GM12878 (cell line): ENCODE measurements at regions not wholly inside any gene's neighbourhood (a gene's known extent, or its start where the extent isn't known, plus 50 kb on each side); places are given as distances from the start of the nearest gene placed in this dataset.

Experiments used
- ATAC-seq: fragments of 200-7000 bp; cut with Tn5 transposase; 3 replicates; pipeline ENCODE4 v1.9.1; 2020; ENCODE audit warnings: mild to moderate bottlenecking, moderate library complexity
- BruUV-seq: library from RNA; stranded (reverse); fragments of 400-500 nt; replicated peaks from 2 replicates; lab custom pipeline; 2021; lab: Mats Ljungman, UMichigan
- CTCF ChIA-PET: fragments of 300-600 bp; sonication (Branson Sonifier 250); formaldehyde crosslinking; extraction: SDS; loops from one replicate; lab custom pipeline; 2021; ENCODE audit warnings: inconsistent platforms; lab: Yijun Ruan, JAX
- POLR2A ChIA-PET: fragments of 350-600 bp; formaldehyde crosslinking; extraction: SDS; loops from one replicate; lab custom pipeline; 2021; ENCODE audit warnings: inconsistent platforms; lab: Charles Lee
- RAD21 ChIA-PET: fragments of 300-600 bp; sonication (Branson Sonifier 250); formaldehyde crosslinking; loops from one replicate; lab custom pipeline; 2023; ENCODE audit warnings: antibody characterized with exemption; ENCODE audit not compliant: unreplicated experiment; lab: Charles Lee
- SMC1A ChIA-PET: fragments of 300-600 bp; sonication (Branson Sonifier 250); formaldehyde crosslinking; loops from one replicate; lab custom pipeline; 2023; ENCODE audit not compliant: unreplicated experiment, uncharacterized antibody; lab: Charles Lee
- DNase-seq: peaks from one replicate; pipeline ENCODE4 v3.0.0-alpha.2; 2011; ENCODE audit warnings: low read depth, low spot score
- FAIRE-seq: peaks from 3 replicates; lab custom pipeline; 2011; peaks lifted over from hg19 to GRCh38; lab: Jason Lieb, UNC
- H2AFZ ChIP-seq: 2 replicates; pipeline ENCODE4 v1.6.0; 2011; ENCODE audit warnings: low read depth, low read length, control low read depth; ENCODE audit not compliant: control insufficient read depth
- H3K27ac ChIP-seq: 2 replicates; pipeline ENCODE4 v1.5.1; 2011; ENCODE audit warnings: control low read depth; ENCODE audit not compliant: control insufficient read depth, insufficient read depth
- H3K27me3 ChIP-seq, 2 experiments: replicated peaks in 1 of 2; 2 replicates each; pipeline versions ENCODE4 v1.6.0 to v1.6.1; 2011; ENCODE audit warnings: low read length in 1 of 2; ENCODE audit not compliant: control insufficient read depth in 2 of 2, insufficient read depth in 2 of 2
- H3K36me3 ChIP-seq, 2 experiments: 2 replicates each; pipeline ENCODE4 v1.5.1; 2011; ENCODE audit warnings: low read length in 1 of 2; ENCODE audit not compliant: control insufficient read depth in 2 of 2, insufficient read depth in 2 of 2
- H3K4me1 ChIP-seq: 2 replicates; pipeline ENCODE4 v1.6.1; 2011; ENCODE audit warnings: mild to moderate bottlenecking, low read length, moderate library complexity, mixed read lengths; ENCODE audit not compliant: control insufficient read depth, insufficient read depth
- H3K4me2 ChIP-seq: 2 replicates; pipeline ENCODE4 v1.6.0; 2011; ENCODE audit warnings: control low read depth; ENCODE audit not compliant: control insufficient read depth, insufficient read depth
- H3K4me3 ChIP-seq: fragments of 200-600 bp; sonication (generic); 2 replicates; pipeline ENCODE4 v1.5.1; 2016
- H3K79me2 ChIP-seq: 2 replicates; pipeline ENCODE4 v1.6.0; 2011; ENCODE audit warnings: low read length; ENCODE audit not compliant: control insufficient read depth, insufficient read depth
- H3K9ac ChIP-seq: 2 replicates; pipeline ENCODE4 v1.8.0; 2011; ENCODE audit warnings: low read length, control low read depth, mixed read lengths; ENCODE audit not compliant: control insufficient read depth, insufficient read depth
- H3K9me3 ChIP-seq: replicated peaks from 3 replicates; pipeline ENCODE4 v1.5.1; 2011; ENCODE audit warnings: mild to moderate bottlenecking, low read length; ENCODE audit not compliant: control insufficient read depth, insufficient read depth
- H4K20me1 ChIP-seq: 2 replicates; pipeline ENCODE4 v1.6.0; 2011; ENCODE audit not compliant: control insufficient read depth, insufficient read depth
- FOXM1 ChIP-seq: IDR thresholded peaks from 2 replicates; pipeline ENCODE4 v1.6.1; 2012; ENCODE audit warnings: low read depth, mild to moderate bottlenecking, inconsistent platforms, low read length, moderate library complexity
- NFYA ChIP-seq: IDR thresholded peaks from 2 replicates; pipeline ENCODE4 v1.6.1; 2011; ENCODE audit warnings: low read depth, mild to moderate bottlenecking, low read length, improper control_type of control experiment, borderline replicate concordance
- RAD51 ChIP-seq: fragments of 450-650 bp; IDR thresholded peaks from 2 replicates; pipeline ENCODE4 v1.6.1; 2016; ENCODE audit warnings: moderate library complexity, mild to moderate bottlenecking, inconsistent platforms
- YY1 ChIP-seq: IDR thresholded peaks from 2 replicates; pipeline ENCODE4 v1.6.1; 2011; ENCODE audit warnings: low read depth, mild to moderate bottlenecking, low read length
- WGBS: methylation state at CpG from one replicate; pipeline ENCODE4 v1.1.6; 2016; ENCODE audit warnings: low lambda C conversion rate; ENCODE audit not compliant: insufficient replicate concordance, insufficient coverage; ENCODE audit errors: missing lambda C conversion rate; 5-methylcytosine and 5-hydroxymethylcytosine counted together
- in situ Hi-C: fragments of 300-500 bp; cut with MboI; formaldehyde crosslinking; loops from 9 replicates; pipeline ENCODE4 v1.14.3; 2018; ENCODE audit warnings: mixed read lengths
- intact Hi-C: fragments of 100-400 bp; cut with micrococcal nuclease; formaldehyde crosslinking; loops from one replicate; pipeline ENCODE4 v1.14.2; 2022; ENCODE audit not compliant: unreplicated experiment
- TF ChIP-seq, protein P1 (sequence below): fragments of 450-650 bp; IDR thresholded peaks from 2 replicates; pipeline ENCODE4 v1.6.1; 2017; ENCODE audit warnings: mild to moderate bottlenecking
- TF ChIP-seq, protein P2 (sequence below): fragments of 450-650 bp; IDR thresholded peaks from 2 replicates; pipeline ENCODE4 v1.6.1; 2014; ENCODE audit warnings: mild to moderate bottlenecking
- TF ChIP-seq, protein P3 (sequence below): fragments of 450-650 bp; IDR thresholded peaks from 2 replicates; pipeline ENCODE4 v1.6.1; 2016; ENCODE audit warnings: mild to moderate bottlenecking
- TF ChIP-seq, protein P4 (sequence below): IDR thresholded peaks from 2 replicates; pipeline ENCODE4 v1.6.1; 2011; ENCODE audit warnings: low read depth, mild to moderate bottlenecking, low read length, moderate library complexity, borderline replicate concordance; ENCODE audit errors: extremely low read depth

DNA sequence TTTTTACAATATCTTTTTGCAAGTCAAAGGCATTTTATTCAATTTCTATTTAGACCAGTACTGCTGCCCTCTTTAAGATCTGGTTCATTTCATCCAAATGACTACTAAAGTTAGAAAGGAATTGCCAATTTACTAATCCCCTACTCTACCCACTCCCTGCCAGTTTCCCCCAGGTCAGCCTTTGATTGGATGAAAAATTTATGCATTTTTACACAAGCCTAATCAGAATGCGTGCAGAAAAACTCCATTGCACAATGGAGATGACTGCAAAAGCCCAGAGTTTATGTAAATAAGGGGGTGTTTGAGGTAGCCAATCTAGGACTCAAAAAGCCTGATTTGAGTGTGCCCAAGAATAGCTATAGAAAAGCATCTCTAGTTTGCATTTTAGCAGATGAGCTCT, 310.6 kb downstream of the PABPC4L start (continued):
- TF ChIP-seq, protein P1, sequence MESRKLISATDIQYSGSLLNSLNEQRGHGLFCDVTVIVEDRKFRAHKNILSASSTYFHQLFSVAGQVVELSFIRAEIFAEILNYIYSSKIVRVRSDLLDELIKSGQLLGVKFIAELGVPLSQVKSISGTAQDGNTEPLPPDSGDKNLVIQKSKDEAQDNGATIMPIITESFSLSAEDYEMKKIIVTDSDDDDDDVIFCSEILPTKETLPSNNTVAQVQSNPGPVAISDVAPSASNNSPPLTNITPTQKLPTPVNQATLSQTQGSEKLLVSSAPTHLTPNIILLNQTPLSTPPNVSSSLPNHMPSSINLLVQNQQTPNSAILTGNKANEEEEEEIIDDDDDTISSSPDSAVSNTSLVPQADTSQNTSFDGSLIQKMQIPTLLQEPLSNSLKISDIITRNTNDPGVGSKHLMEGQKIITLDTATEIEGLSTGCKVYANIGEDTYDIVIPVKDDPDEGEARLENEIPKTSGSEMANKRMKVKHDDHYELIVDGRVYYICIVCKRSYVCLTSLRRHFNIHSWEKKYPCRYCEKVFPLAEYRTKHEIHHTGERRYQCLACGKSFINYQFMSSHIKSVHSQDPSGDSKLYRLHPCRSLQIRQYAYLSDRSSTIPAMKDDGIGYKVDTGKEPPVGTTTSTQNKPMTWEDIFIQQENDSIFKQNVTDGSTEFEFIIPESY, result no peak
- no peak for TF ChIP-seq NFYA
- no peak for TF ChIP-seq FOXM1

- no peak for DNase-seq
- intact Hi-C loops, result no loop called here
- Histone ChIP-seq H3K27me3 (no peaks in the 10 kb centered on the region), H3K79me2 (no peaks in the 10 kb centered on the region), H2AFZ (no peak overlapping the region), H3K27ac (no peak overlapping the region), H3K36me3 (no peaks in the 10 kb centered on the region), H4K20me1 (no peaks in the 10 kb centered on the region), H3K4me1 (no peaks in the 10 kb centered on the region), H3K9me3 (no peaks in the 10 kb centered on the region), H3K4me3 (no peak overlapping the region), H3K9ac (no peak overlapping the region), H3K4me2 (no peak overlapping the region)
- no peak for ATAC-seq
- ChIA-PET CTCF (no interaction called here), POLR2A (no interaction called here), RAD21 (no interaction called here), SMC1A (interaction anchor here (0.8 kb wide), 1 partner anchor 39 kb away, joined by 3 read pairs; no protein-coding TSS in a partner anchor)
- in situ Hi-C loops, result no loop called here
- WGBS, result 2% methylated on average over 4 of the region's 4 CpGs
- no peak for FAIRE-seq
- no TSS peak for BruUV-seq
- TF ChIP-seq RAD51 (no peak), YY1 (no peak)
- TF ChIP-seq, protein P2, sequence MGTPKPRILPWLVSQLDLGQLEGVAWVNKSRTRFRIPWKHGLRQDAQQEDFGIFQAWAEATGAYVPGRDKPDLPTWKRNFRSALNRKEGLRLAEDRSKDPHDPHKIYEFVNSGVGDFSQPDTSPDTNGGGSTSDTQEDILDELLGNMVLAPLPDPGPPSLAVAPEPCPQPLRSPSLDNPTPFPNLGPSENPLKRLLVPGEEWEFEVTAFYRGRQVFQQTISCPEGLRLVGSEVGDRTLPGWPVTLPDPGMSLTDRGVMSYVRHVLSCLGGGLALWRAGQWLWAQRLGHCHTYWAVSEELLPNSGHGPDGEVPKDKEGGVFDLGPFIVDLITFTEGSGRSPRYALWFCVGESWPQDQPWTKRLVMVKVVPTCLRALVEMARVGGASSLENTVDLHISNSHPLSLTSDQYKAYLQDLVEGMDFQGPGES, result no peak
- TF ChIP-seq, protein P3, sequence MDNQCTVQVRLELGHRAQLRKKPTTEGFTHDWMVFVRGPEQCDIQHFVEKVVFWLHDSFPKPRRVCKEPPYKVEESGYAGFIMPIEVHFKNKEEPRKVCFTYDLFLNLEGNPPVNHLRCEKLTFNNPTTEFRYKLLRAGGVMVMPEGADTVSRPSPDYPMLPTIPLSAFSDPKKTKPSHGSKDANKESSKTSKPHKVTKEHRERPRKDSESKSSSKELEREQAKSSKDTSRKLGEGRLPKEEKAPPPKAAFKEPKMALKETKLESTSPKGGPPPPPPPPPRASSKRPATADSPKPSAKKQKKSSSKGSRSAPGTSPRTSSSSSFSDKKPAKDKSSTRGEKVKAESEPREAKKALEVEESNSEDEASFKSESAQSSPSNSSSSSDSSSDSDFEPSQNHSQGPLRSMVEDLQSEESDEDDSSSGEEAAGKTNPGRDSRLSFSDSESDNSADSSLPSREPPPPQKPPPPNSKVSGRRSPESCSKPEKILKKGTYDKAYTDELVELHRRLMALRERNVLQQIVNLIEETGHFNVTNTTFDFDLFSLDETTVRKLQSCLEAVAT, result no peak
- TF ChIP-seq, protein P4, sequence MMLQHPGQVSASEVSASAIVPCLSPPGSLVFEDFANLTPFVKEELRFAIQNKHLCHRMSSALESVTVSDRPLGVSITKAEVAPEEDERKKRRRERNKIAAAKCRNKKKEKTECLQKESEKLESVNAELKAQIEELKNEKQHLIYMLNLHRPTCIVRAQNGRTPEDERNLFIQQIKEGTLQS, result no peak
Observed at GRCh38 chr4:133887723-133888122, 313.9 kb downstream of the PABPC4L start.
